ENCODE measurements at regions not wholly inside any gene's neighbourhood (a gene's known extent, or its start where the extent isn't known, plus 50 kb on each side); places are given as distances from the start of the nearest gene placed in this dataset.
A peak's percentile ranks its signal among the peaks of the same experiment; 100 is the strongest.
"Not testable (repeated sequence)": the region's sequence is repeated elsewhere in the genome, so short reads cannot be mapped to it uniquely, and the experiment has no call there.

DNA sequence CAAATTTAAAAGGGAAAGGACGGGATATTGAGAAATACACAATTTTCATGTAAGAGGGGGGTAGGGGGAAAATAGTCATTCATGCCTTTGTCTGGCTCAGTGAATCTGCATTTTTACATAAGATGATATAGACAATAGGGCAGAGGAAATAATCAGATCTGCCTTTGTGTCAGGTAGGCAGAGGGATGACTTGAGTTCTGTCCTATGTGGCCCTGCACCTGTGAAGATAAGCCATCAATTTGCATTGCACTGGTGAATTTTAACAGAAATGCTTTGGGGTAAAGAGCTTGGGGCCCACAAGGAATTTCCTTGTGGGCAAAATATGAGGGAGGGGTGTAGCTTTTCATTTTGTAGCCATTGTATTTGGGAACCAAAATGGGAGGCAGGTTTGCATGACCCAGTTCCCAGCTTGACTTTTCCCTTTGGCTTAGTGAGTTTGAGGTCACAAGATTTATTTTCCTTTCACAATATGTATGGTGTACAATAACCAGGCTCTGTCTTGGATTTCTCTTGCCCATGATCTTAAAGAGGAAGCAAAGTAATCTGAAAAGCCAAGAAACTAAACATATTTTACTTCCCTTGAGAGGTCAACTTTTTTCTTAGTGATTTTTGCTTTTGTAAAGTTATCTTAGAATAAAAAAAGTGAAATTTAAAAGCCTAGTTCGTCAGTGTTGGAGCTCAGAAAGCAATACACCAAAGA lies 77.7 kb upstream of the SORL1 start:
- DNase-seq (ENCODE audit: low read depth), result no peak
- TF ChIP-seq MYC (IDR thresholded peaks at IDR 0.05; ENCODE audit: low read depth, low read length), result no peak
- TF ChIP-seq, protein P1, sequence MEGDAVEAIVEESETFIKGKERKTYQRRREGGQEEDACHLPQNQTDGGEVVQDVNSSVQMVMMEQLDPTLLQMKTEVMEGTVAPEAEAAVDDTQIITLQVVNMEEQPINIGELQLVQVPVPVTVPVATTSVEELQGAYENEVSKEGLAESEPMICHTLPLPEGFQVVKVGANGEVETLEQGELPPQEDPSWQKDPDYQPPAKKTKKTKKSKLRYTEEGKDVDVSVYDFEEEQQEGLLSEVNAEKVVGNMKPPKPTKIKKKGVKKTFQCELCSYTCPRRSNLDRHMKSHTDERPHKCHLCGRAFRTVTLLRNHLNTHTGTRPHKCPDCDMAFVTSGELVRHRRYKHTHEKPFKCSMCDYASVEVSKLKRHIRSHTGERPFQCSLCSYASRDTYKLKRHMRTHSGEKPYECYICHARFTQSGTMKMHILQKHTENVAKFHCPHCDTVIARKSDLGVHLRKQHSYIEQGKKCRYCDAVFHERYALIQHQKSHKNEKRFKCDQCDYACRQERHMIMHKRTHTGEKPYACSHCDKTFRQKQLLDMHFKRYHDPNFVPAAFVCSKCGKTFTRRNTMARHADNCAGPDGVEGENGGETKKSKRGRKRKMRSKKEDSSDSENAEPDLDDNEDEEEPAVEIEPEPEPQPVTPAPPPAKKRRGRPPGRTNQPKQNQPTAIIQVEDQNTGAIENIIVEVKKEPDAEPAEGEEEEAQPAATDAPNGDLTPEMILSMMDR (IDR thresholded peaks at IDR 0.05; ENCODE audit: low read depth, low read length), result no peak
- TF ChIP-seq POLR2A (IDR thresholded peaks at IDR 0.05; ENCODE audit: extremely low read depth, insufficient read length), result no peak
- TF ChIP-seq, protein P2, sequence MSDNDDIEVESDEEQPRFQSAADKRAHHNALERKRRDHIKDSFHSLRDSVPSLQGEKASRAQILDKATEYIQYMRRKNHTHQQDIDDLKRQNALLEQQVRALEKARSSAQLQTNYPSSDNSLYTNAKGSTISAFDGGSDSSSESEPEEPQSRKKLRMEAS (IDR thresholded peaks at IDR 0.05; ENCODE audit: low read depth, low read length), result no peak
- no peak overlapping the region for H3K4me3 ChIP-seq (ENCODE audit: low read depth, low read length)

DNA sequence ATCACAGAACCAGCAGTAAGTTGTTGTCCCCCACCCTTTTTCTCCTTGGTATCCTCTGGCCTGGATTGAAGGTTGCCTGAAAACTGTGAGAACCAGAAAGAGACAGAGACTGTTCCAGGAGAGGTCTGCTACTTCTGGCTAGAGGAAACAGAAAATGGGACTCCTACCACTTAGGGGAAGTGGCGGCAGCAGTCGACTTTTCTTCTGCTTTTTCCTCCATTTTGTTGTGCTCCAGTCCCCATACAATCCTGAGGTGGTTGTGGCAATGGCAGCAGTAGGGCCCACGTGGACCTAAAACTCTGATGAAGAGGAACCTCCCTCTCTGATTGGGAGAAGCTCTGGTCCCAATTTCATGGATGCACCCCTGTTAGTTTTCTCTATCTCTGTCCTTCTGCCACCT lies 76.0 kb upstream of the SORL1 start:
- no peak overlapping the region for H3K4me3 ChIP-seq (ENCODE audit: low read depth, low read length)
- peak; percentile 28 for DNase-seq (ENCODE audit: low read depth)

DNA sequence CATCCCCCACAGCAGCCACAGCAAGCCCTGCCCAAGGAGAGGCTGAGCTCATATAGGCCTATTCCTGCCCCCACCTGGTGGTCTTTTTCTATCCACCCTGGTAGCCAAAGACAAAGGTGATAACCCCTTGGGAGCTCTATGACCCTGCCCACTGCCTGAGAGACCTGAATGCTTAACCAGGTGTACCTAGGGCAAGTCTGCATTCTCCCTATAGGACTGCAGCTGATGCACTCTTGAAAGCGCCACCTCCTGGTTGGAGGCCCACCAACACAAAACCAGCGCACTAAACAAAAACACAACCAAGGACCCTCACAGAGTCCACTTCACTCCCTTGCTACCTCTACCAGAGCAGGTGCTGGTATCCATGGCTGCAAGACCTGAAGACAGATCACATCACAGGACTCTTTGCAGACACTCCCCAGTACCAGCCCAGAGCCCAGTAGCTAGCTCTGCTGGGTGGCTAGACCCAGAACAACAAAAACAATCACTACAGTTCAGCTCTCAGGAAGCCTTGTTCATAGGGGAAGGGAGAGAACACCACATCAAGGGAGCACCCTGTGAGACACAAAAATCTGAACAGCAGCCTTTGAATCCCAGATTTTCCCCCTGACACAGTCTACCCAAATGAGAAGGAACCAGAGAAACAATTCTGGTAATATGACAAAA lies 72.8 kb upstream of the SORL1 start:
- H3K4me3 ChIP-seq (ENCODE audit: low read depth, low read length), result not testable (repeated sequence)
- TF ChIP-seq, protein P1 (IDR thresholded peaks at IDR 0.05; ENCODE audit: low read depth, low read length), result peak; percentile 37
- peak; percentile 39 for DNase-seq (ENCODE audit: low read depth)

More for the DNA sequence above, 76.0 kb upstream of the SORL1 start:
- TF ChIP-seq POLR2A (IDR thresholded peaks at IDR 0.05; ENCODE audit: extremely low read depth, insufficient read length), result no peak
- TF ChIP-seq, protein P1 (IDR thresholded peaks at IDR 0.05; ENCODE audit: low read depth, low read length), result no peak
- TF ChIP-seq, protein P2 (IDR thresholded peaks at IDR 0.05; ENCODE audit: low read depth, low read length), result no peak
- no peak for TF ChIP-seq MYC (IDR thresholded peaks at IDR 0.05; ENCODE audit: low read depth, low read length)

DNA sequence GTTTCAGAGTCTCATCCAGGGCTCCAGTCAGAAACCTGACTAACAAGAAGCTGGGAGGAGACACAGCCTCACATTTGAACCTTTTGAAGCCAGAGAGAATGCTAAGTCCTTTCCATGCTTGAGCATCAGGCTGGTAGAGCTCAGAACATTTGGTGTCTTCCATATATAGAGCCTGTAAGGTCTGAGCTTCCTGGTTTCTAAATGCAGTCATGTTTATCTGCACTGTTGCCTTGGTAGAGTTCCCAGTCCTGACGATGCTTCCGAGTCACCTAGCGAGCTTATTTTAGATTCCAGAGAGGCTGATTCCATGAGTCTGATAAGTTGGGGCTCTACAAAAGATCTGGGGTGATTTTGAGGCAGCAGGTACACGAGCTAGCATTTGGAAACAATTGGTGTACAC lies 68.4 kb upstream of the SORL1 start:
- no peak for DNase-seq (ENCODE audit: low read depth)
- H3K4me3 ChIP-seq (ENCODE audit: low read depth, low read length), result no peak overlapping the region
- TF ChIP-seq POLR2A (IDR thresholded peaks at IDR 0.05; ENCODE audit: extremely low read depth, insufficient read length) (no peak), MYC (IDR thresholded peaks at IDR 0.05; ENCODE audit: low read depth, low read length) (no peak)
- TF ChIP-seq, protein P1 (IDR thresholded peaks at IDR 0.05; ENCODE audit: low read depth, low read length), result no peak
- TF ChIP-seq, protein P2 (IDR thresholded peaks at IDR 0.05; ENCODE audit: low read depth, low read length), result no peak

DNA sequence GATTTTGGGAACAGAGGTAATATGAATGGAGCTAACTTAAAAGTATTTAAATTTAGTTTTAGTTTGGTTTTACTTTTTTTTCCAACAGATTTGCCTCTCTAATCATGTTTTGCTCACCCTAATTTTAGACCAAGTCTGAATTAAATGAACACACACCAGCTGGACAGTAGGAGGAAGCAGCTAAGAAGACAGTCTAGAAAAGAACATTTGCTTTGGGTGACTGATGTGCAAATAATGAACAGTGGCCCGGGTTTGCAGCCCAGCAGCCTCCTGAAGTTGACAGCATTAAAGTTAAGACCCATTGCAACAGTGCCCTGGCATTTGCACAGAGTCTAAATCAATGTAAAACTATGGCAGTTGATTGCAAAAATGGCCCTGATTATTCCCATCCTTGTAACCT lies 66.4 kb upstream of the SORL1 start:
- no peak for TF ChIP-seq MYC (IDR thresholded peaks at IDR 0.05; ENCODE audit: low read depth, low read length)
- TF ChIP-seq, protein P2 (IDR thresholded peaks at IDR 0.05; ENCODE audit: low read depth, low read length), result no peak
- TF ChIP-seq, protein P1 (IDR thresholded peaks at IDR 0.05; ENCODE audit: low read depth, low read length), result no peak
- no peak for TF ChIP-seq POLR2A (IDR thresholded peaks at IDR 0.05; ENCODE audit: extremely low read depth, insufficient read length)
- DNase-seq (ENCODE audit: low read depth), result no peak
- no peak overlapping the region for H3K4me3 ChIP-seq (ENCODE audit: low read depth, low read length)
